GM19452 (cell line): ENCODE measurements at regions not wholly inside any gene's neighbourhood (a gene's known extent, or its start where the extent isn't known, plus 50 kb on each side); places are given as distances from the start of the nearest gene placed in this dataset.
"Not testable (repeated sequence)": the region's sequence is repeated elsewhere in the genome, so short reads cannot be mapped to it uniquely, and the experiment has no call there.

ENCODE experiments used
- ATAC-seq: cut with Tn5 transposase; IDR thresholded peaks from one replicate; pipeline ENCODE4 v1.9.1; 2021; ENCODE audit not compliant: unreplicated experiment

DNA sequence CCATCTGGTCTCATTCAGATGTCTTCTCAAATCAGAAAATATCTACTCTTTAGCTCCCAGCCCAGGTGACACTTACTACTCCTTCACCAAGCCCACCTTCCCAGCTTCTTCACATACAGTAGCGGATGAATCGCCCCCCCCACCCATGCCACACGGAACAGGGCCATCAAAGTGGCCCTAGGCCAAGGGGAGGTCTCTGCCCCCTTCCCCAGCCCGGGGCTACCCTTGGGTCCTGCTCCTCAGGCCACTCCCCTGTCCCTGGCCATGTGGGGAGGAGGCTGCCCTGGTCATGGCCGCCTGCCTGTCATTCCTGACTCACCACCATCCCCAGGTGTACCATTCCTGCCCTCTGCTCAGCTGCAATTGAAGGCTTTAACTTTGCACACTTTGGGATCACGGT lies 142.8 kb downstream of the NECTIN1 start:
- no peak for ATAC-seq

- ATAC-seq = no peak
Measured at GRCh38 chr11:119585043-119585781, 143.8 kb downstream of the NECTIN1 start.

DNA sequence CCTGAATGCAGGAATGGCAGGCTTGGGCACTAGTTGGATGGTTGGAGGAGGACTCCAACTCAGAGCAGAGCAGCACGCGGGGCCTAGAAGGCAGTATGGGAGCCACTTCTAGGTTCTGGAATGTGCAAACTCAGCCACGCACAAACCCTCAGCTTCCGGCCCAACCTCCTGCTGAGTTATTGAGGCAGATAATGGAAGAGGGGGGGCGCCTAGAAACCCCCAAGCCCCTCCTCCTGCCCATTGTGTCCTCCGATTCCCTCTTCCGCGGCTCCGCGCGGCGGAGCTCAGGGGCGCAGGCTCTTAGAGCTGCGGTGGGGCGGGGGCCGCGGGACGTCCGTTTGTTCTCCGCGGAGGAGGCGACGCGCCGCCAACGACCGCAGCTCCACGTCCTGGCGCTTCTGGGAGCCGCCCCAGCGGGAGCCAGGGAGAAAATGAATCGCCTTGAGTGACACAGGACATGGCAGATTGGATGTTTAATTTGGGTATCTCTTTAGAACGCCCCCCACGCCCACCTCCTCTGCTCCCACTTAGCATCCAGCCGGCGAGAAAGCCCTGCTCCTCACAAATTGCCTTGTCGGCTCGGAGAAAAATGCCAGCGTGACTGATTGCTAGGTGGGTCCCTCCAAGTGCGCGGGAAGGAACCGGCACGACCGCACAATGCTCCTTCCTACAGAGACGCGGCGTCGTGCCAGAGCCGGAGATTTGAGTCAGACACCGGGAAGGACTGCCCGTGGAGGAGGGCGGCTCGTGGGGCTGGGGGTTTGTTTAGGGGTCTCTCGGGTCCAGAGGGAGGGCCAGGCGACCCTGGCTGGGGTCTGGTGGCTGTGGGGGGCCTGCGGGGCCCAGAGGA lies 144.6 kb downstream of the NECTIN1 start:
- no peak for ATAC-seq

DNA sequence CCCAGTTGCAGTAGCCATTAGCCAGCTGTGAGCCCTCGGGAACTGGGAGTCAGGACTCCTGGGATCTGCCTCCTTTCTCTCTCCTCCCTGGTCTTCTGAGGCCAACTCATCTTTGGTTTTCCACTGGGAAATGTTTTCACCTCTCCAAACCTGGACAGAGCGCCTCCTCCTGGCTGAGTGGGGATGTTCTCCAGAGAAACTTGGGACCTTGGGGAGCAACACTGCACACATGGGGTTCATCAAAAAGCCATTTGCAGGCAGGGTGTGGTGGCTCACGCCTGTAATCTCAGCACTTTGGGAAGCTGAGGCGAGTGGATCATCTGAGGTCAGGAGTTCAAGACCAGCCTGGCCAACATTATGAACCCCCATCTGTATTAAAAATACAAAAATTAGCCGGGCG lies 145.4 kb downstream of the NECTIN1 start:
- no peak for ATAC-seq

- ATAC-seq = not testable (repeated sequence)
Measured at GRCh38 chr11:119581396-119581795, 147.6 kb downstream of the NECTIN1 start.

- ATAC-seq = no peak
Measured at GRCh38 chr11:119580751-119581150, 148.2 kb downstream of the NECTIN1 start.

GRCh38 chr11:119580081-119580480 lies 148.9 kb downstream of the NECTIN1 start:
- ATAC-seq = no peak

GRCh38 chr11:119578521-119579191 lies 150.3 kb downstream of the NECTIN1 start:
- no peak for ATAC-seq

GRCh38 chr11:119573858-119574257 lies 150.9 kb upstream of the THY1 start:
- ATAC-seq = no peak

DNA sequence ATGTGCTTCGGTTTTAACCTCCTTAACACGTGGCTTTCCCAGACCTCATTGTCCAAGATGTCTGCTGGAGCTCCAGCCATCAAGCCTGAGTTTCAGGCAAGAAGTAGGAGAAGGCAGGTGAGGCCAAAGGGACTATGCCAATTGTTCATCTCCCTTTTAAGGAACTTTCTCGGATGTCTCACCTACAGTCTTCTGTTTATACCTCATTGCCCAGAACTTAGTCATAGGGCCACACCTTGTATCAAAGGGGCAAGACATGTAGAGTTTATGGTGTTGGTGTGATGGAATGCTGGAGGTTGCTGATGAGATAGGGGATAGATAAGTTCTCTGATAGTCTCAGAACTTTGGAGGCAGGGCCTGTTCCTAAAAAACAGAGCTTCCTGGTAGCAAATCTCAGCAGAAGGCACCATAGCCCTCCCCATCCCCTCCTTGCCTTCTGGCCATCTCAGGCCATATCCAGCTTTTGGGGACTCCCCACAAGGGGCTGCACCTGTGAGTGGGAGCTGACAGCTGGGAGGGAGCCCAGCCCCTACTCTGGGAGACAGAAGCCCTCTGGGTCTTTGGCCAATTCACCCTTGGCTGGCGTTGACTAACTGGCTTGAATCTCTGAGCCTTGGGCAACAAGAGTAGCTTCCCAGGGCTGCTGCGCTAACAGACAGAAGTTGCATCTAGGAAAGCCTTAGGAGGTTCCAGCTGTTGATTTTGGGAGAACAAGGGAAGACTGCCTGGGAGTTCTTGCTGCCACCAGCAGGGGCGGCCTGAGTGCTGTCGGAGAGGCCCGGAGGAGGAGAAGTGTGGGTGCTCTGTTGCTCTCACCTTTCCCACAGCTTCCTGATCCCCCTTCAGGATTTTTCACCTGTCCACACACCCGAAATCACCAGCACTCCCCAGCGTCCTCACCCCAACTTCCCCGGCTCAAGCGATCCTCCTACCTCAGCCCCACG lies 149.8 kb upstream of the THY1 start:
- ATAC-seq = no peak

DNA sequence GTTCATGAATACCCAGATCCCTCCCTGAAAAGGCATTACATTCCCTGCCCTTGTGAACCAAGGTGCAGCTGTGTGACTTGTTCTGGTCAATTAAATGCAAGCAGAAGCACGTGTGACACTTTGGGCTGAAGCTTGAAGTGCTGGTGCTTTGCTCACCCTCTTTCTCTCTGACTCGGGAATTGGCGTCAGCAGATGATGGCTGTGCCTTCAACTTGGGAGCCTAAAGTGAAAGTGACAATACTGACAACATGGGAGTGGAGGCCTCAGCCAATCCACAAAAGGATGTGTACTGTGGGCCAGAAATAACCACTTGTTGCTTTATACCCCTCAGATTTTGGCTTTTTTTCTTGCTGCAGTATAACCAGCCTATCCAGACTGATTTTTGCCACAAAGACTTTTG lies 148.3 kb upstream of the THY1 start:
- no peak for ATAC-seq

DNA sequence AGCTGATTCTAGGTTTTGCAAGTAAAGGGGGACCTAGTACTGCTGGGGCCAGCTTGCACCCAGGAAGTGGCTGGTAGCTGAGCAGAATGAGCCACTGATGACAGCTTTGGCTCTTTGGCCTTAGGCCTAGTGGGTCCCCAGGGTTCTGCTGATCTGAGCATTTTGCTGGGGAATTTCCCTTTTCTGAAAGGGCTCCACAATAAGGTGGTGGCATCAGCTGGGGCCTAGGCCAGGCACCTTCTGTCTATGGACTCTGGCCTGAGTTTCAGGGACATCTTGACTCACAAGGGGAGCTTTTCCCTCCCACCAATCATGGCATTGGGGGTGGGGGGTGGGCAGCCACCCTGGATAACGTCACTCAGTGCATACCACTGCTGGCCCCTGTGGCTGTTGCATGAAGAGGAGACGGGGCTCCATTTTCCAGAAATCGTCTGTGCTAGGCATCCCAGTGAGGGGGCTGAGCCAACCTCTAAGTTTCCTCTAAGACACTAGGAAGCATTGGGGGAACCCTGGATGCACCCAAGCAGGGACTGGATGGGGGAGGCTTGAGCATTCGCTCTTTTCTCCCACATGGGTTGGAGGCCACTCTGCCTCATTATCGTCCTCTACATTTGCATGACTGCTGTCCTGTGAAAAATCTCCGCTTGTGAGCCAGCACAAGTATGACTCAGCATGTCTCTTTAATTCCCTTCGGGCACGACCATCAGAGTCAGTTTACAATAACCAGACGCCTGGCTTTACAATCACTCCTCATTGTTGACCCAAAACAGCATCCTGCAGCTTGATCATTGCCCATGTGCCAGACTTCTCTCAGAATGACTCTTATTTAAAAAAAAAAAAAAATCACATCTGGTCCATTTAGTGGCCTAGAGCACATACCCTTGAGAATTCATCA lies 145.0 kb upstream of the THY1 start:
- ATAC-seq = peak; percentile 65

DNA sequence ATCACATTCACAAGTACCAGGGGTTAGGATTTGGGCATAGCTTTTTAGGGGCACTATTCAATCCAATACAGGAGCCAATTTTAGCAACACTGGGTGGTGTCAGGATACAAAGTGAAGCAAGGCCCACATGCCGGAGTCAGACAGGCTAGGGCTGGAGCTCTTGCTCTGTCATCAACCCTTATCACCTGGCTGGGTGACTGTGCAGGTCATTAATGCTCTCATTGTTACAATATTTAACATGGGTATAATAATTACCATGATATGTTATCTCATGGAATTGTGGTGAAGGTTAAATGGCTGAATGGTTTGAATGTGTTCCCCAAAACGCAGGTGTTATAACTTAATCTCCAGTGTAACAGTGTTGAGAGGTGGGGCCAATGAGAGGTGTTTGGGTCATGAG lies 143.3 kb upstream of the THY1 start:
- no peak for ATAC-seq

- ATAC-seq = not testable (repeated sequence)
Measured at GRCh38 chr11:119565693-119566092, 142.7 kb upstream of the THY1 start.

GRCh38 chr11:119560961-119561360 lies 138.0 kb upstream of the THY1 start:
- no peak for ATAC-seq

DNA sequence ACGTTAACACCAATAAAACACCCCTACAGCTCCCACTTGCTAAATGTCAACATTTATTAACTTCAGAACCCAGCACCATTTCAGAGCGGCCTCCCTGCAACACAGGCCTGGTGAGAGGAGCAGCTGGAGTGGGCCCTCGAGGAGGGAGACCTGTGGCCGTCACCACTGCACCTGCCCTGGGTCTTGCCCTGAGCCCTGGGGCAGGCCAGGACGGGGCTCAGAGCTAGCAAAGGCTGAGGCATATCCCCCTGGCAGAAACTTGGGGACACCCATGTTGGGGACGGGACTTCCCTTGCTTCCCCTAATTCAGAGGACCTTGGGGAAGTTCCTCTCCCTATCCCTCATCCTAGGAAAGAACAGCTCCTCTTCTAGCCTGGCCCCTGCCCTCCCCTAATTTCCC lies 137.3 kb upstream of the THY1 start:
- ATAC-seq = no peak

DNA sequence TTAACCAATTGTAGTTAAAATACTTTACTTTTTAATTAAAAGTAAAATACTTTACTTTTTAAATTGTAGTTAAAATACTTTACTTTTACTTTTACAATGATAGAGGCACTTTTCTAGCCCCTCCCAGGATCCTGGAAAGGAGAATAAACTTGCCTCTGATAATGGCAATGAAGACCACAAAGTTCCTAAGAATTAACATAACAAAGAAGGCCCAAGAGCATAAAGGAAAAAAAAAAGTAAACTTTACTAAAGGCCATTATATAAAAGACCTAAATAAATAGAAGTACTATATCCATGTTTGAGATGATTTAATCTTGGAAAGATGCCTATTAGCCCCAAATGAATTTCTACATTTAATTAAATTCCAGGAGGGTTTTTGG lies 129.1 kb upstream of the THY1 start:
- no peak for ATAC-seq

DNA sequence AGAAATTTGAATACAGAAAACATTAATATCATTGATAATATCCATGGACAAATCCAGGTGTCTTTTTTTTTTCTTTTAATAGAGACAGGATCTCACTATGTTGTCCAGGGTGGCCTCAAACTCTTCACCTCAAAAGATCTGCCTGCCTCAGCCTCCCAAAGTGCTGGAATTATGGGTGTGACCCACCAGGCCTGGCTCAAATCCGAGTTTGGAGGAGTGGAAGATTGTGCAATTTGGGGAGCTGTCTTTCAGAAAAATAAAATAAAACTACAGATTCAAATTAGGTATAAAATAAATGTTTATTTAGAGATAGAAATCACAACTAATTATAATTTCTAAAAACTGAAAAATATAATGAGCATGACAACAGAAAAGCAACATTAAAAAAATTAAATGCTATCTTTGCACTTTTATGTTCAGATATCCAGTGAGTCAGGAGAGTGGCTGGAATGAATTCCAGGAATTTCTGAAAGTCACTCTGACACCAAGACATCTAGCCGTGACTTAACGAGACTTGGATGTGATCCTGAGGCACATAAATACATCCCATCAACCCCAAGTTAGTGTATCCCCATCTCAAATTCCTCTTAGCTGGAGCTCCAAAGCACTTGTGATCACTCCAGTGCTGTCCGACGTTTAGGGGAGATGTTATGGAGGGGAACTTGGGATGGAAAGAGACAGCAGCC lies 128.6 kb upstream of the THY1 start:
- no peak for ATAC-seq

DNA sequence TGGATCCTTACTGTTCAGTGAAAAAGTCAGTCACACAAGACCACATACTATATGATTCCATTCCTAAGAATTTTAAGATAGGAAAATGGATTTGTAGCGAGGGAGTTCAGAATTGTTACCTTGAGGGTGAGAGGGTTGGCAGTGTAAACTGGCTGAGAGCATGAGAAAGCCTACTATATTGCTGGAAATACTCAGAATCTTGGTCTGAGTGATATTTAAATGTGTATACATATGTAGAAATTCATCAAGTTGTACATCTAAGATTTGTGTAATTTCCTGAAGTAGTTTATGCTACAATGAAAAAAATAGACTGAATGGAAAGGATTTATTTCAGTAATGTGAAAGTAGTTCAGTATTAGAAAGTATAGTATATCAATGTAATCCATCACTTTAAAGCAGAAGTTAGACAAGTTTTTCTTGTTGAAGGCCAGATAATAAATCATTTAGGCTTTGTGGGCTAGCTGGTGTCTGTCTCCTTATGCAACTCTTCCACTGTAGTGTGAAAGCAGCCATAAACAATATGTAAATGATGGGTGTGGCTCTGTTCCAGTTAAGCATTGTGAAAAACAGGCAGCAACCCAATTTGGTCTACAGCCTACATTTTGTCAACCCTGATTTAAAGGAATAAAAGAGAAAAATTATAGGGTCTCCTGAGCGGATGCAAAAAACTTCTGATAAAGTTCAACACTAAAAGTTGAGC lies 127.2 kb upstream of the THY1 start:
- no peak for ATAC-seq
